Duodenal mucosa (tissue), 2 donors: ENCODE measurements at regions not wholly inside any gene's neighbourhood (a gene's known extent, or its start where the extent isn't known, plus 50 kb on each side); places are given as distances from the start of the nearest gene placed in this dataset.

ENCODE experiments used
- H3K27ac ChIP-seq: one replicate; pipeline ENCODE4 v1.7.0; 2013; ENCODE audit warnings: low read depth, low read length
- H3K27me3 ChIP-seq, 2 donors: one replicate each; pipeline ENCODE4 v1.7.0; 2013; ENCODE audit warnings: low read length in 2 of 2, control low read depth in 1 of 2; ENCODE audit not compliant: insufficient read depth in 2 of 2, control insufficient read depth in 1 of 2
- H3K36me3 ChIP-seq, 2 donors: one replicate each; pipeline ENCODE4 v1.7.0; 2013; ENCODE audit warnings: low read length in 2 of 2, control low read depth in 1 of 2; ENCODE audit not compliant: insufficient read depth in 2 of 2, control insufficient read depth in 1 of 2
- H3K4me1 ChIP-seq, 2 donors: one replicate each; pipeline ENCODE4 v1.7.0; 2013; ENCODE audit warnings: low read length in 2 of 2, control low read depth in 1 of 2; ENCODE audit not compliant: insufficient read depth in 2 of 2, control insufficient read depth in 1 of 2
- H3K4me3 ChIP-seq, 2 donors: one replicate each; pipeline ENCODE4 v1.7.0; 2013; ENCODE audit warnings: low read length in 2 of 2, low read depth in 1 of 2
- H3K9ac ChIP-seq, 2 donors: one replicate each; pipeline ENCODE4 v1.7.0; 2013; ENCODE audit warnings: low read length in 2 of 2, low read depth in 1 of 2
- H3K9me3 ChIP-seq, 2 donors: one replicate each; pipeline ENCODE4 v1.7.0; 2013; ENCODE audit warnings: low read length in 2 of 2, control low read depth in 1 of 2; ENCODE audit not compliant: control insufficient read depth in 1 of 2

DNA sequence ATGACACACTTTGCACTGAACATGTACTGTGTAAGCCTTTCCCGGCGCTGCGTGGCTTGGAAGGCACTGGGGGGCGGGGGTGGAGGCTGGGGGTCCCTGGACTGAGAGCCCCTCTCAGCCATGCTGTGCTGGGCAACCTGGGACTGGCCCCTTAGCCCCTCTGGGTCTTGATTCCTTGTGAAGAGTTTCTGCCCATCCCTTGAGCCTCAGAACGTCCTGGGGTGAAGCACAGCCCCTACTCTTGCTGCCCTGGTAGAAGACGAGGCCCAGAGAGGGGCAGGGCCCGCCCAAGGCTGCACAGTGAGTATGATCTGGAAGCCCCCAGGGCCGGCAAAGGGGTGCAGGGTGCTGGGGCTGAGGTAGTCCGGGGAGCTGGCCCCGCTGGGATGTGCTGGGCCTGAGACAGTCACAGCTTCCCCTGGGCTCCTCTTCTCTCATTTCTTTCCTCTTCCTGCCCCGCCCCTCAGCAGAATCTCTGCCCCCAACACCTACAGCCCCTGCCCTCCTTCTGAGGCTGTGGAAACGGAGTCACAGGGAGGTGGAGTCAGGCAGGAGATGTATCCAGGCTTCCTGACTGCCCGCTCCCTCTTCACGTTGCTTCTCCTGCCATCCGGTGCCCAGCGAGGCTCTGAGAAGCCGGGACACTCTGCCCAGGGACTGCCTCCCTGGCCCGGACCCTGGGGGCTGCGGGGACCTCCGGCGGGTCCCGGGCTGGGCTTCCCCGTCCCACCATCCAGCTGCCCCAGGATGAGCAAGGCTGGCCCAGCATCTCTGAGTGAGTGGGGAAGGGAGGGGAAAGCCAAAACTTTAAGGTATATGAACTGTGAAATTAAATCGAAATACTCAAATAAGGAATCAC, 60.5 kb downstream of the UNCX start:
- Histone ChIP-seq H3K27me3 (peaks cover 22 to 26% of the 10 kb centered on the region in 2 donors), H3K9me3 (no peaks in the 10 kb centered on the region), H3K36me3 (no peaks in the 10 kb centered on the region), H3K4me3 (no peak overlapping the region), H3K27ac (no peak overlapping the region), H3K9ac (no peak overlapping the region), H3K4me1 (peaks cover 0 to 4% of the 10 kb centered on the region in 2 donors)

DNA sequence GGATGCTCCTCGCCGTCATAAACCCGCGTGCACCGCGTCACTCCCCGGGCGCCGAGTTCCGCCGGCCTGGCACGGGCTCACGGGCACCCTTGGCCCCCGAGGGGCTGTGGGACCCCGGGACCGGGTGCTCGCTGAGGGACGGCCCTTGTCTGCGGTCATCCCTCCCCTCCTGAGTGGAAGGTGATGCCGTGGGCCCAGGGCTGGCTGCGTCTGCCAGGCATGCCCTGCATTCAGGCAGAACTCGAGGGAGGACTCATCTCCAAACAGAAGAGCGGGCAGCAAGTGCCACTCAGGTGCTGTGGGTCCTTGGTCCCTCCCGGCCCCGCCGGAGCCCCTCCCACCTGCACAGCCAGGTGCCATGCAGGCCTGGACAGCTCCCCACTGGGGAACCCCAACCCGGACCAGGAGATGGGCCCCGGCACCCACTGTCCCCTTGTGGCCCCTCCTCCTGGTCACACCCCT, 61.3 kb downstream of the UNCX start:
- H3K27me3 ChIP-seq = peaks cover 22% of the 10 kb centered on the region in 2 donors
- H3K9me3 ChIP-seq = no peaks in the 10 kb centered on the region
- H3K27ac ChIP-seq = no peak overlapping the region
- no peak overlapping the region for H3K9ac ChIP-seq
- no peak overlapping the region for H3K4me3 ChIP-seq
- H3K4me1 ChIP-seq = peaks cover 0 to 4% of the 10 kb centered on the region in 2 donors
- no peaks in the 10 kb centered on the region for H3K36me3 ChIP-seq

DNA sequence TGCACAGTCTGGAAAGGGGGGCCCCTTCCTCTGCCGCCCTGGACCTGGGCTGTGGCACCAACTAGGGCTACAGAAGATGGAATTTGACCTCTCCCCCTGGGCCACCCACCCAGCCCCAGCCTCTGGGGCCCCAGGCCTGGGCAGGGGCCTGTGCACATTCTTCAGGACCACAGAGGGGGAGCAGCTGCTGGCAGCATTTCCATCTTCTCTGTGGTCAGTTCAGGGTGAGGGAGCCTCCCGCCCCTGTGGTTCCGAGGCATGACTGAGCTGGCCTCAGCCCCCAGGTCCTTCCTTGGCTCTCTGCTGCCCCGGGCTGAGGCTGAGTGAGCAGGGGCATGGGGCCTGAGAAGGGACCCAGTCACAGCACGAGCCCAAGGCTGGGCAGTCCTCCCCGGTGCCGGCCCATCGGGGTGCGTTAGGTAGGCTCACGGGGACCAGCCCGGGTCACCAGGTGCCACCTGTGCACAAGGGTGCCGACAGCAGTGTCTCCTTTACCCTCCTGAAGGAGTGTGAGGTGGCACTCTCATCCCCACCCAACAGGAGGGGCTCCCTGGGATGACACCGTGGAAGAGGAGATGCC, 63.2 kb downstream of the UNCX start:
- Histone ChIP-seq H3K9me3 (no peaks in the 10 kb centered on the region), H3K9ac (no peak overlapping the region), H3K27ac (no peak overlapping the region), H3K4me1 (no peaks in the 10 kb centered on the region), H3K27me3 (peaks cover 8 to 14% of the 10 kb centered on the region in 2 donors), H3K36me3 (no peaks in the 10 kb centered on the region), H3K4me3 (no peak overlapping the region)

DNA sequence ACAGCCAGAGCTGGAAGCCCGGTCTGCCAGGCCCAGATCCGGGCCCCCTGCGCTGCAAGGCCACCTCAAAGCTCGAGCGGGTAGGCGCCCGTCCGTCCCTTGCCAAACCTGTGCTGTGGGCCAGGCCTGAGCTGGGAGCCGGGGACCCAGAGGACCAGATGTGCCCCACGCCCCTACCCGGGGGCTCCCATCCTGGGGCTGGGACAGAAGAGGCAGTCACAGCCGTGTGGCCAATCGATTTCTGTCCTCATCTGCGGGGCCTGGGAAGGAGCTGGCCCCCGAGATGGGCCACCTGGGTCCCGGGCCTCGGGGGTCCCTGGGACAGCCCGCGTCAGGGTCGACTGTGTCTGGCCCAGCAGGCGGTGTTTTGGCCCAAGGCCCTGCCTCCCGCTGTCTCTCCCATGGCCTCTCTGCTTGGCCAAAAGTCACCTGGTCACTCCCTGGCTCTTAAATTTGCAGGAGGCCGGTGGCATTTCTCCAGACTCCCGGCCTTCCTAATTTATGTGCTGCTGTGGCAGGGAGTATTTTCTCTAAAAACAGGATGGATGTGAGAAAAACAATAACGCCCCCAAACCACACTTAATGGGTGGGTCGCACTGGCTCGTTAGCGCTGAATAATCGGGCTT, 63.8 kb downstream of the UNCX start:
- H3K9me3 ChIP-seq = no peaks in the 10 kb centered on the region
- no peak overlapping the region for H3K9ac ChIP-seq
- H3K27me3 ChIP-seq = peaks cover 8% of the 10 kb centered on the region in 2 donors
- H3K27ac ChIP-seq = no peak overlapping the region
- H3K4me3 ChIP-seq = no peak overlapping the region
- no peaks in the 10 kb centered on the region for H3K36me3 ChIP-seq
- no peaks in the 10 kb centered on the region for H3K4me1 ChIP-seq

DNA sequence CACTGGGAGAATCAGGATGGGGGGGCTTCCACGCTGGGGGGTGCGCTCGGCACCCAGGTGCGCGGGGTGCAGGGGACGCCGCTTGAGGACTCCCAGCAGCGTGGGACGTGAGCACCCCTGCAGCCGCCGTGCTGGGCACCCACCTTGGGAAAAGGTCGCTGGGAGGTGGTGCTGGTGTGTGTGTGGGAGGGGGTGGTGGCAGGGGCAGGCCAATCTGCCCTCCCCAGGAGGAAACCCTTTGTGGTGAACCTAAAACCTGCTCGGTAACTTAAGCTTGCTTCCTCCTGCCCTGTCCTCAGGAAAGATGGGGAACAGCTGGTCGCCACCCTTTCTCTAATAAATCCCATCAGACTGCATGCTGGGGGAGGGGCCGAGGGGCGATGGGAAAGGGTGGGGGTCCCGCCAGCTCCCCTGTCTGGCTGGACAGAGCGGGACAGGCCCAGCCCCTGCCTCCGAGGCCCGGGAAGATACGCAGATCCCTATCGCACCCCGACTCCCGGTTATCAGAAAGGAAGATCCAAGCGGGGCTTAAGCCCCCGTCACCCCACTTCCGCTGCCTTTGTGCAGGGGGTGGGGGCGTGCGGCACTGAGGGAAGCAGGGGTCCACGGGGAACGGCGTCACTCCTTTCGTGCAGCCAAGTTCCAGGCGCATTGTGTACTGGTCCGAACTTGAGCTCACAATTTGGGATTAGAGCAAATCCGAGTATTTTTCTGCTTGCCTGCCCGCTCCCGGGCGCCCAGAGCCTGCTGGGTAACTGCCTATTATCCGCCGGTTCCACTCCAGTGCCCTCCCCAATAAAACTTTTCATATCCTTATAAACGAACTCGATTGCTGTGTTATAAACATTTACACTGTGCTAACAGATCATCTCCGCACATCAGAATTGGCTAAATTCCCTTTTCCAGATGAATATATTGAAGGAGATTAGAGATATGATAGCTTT, 64.6 kb downstream of the UNCX start:
- no peaks in the 10 kb centered on the region for H3K4me1 ChIP-seq
- H3K36me3 ChIP-seq = no peaks in the 10 kb centered on the region
- no peaks in the 10 kb centered on the region for H3K9me3 ChIP-seq
- no peak overlapping the region for H3K9ac ChIP-seq
- H3K27ac ChIP-seq = no peak overlapping the region
- H3K4me3 ChIP-seq = no peak overlapping the region
- H3K27me3 ChIP-seq = peaks cover 3 to 7% of the 10 kb centered on the region in 2 donors

DNA sequence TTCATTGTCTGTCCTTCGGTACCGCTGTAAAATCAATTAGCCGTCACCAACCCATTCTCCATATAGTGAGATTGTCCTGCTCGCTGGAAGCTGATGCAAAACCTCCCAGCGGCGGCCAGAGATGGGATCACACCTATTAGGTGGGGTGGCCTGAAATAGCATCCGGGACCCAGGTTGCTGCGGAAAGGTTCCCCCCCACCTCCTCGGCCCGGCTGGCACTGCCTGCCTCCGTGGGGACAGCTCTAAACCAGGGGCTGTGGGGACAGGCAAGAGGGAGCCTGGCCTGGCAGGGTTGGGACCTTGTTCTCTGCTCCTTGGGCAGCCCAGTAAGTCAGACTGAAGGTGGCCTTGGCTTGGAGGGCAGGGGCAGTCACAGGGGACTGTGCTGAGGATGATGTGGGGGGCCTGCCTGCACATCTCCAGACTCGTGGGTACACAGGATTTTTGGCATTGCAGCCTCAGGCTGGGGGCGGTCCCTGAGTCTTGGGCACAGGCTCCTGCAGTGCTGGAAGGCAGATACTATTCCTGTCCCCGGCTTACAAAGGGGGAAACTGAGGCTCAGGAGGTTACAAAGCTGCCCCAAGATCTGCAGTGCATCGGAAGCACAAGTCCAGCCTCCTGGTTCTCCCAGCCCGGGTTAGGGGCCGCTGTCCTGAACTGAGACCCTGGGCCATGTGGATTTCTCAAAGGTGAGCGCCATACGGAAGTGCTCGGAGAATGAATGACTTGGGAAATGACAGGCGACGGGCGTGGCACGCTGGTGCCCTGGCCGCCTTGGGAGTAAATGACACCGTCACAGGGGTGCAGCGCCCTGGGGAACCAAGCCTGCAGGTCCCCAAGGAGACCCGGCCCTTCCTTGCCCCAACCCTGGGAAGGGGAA, 65.6 kb downstream of the UNCX start:
- H3K4me3 ChIP-seq = no peak overlapping the region
- H3K36me3 ChIP-seq = no peaks in the 10 kb centered on the region
- H3K27me3 ChIP-seq = peaks cover 3 to 7% of the 10 kb centered on the region in 2 donors
- H3K9me3 ChIP-seq = no peaks in the 10 kb centered on the region
- H3K9ac ChIP-seq = no peak overlapping the region
- H3K4me1 ChIP-seq = no peaks in the 10 kb centered on the region
- H3K27ac ChIP-seq = no peak overlapping the region

DNA sequence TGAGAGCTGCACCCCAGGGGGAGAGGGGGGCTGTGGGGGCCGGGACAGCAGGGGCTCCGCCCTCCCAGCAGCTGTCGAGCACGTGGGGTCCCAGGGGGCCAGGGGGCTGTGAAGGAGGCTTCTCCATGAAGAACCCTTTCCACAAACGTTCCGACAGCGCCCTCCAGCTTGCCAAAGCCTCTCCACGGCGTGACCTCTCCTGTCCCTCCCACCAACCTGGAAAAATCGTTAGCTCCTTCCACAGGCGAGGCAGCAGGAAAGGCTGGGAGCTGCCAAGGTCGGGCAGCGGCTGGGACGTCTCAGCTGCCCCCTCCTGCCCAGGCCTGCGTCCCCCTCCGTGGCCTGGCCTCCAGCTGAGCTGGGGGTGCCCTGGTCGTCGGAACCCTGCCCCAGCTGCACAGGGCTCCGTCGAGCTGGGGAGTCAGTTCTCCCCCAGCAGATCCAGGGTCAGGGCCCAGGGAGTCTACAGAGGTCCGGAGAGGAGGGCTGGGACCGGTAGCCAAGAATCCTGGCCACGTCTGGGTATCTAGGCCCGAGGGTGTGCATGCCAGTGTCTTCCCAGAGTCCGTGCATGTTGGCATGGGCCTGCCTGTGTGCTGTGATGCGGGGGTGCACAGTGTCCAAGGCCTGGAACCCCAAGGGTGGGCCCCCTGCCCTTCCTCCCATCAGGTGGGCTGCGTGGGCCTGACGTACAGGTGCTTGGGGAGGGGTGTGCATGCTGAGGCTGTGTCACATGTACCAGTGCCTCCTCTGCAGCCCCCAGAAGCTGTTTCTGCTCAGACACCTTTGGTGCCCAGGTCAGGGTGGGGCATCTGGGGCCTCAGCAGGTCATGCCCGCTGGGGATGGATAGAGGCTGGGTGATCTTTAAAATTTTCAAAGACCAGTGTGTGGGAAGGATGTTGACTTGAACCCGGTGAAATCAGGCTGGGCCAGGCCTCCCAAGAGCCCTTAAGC, 66.5 kb downstream of the UNCX start:
- H3K4me3 ChIP-seq = no peak overlapping the region
- H3K36me3 ChIP-seq = no peaks in the 10 kb centered on the region
- H3K27ac ChIP-seq = no peak overlapping the region
- no peaks in the 10 kb centered on the region for H3K9me3 ChIP-seq
- H3K27me3 ChIP-seq = peaks cover 3 to 7% of the 10 kb centered on the region in 2 donors
- no peak overlapping the region for H3K9ac ChIP-seq
- H3K4me1 ChIP-seq = no peaks in the 10 kb centered on the region

DNA sequence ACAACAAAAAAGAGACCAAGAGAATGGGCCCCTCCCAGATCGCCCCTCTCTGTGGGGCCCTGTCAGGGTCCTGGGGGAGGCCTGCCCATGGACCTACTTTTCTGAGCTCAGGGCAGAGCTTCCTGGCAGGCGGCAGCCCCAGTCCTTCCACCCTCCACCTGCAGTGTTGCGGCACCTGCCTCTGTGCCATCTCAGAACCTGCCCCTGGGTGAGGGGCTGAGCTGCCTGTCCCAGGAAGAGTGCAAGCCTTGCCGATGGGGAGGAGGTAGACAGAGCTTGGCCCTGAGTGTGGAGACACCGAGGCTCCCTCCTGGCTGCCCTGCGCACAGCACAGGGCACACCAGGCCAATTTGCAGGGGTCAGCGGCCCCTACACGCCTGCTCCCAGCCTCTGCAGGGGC, 67.5 kb downstream of the UNCX start:
- Histone ChIP-seq H3K27me3 (peaks cover 3 to 7% of the 10 kb centered on the region in 2 donors), H3K27ac (no peak overlapping the region), H3K9me3 (no peaks in the 10 kb centered on the region), H3K4me3 (no peak overlapping the region), H3K4me1 (no peaks in the 10 kb centered on the region), H3K9ac (no peak overlapping the region), H3K36me3 (no peaks in the 10 kb centered on the region)
